Ovary (tissue), 7 donors: ENCODE measurements at regions not wholly inside any gene's neighbourhood (a gene's known extent, or its start where the extent isn't known, plus 50 kb on each side); places are given as distances from the start of the nearest gene placed in this dataset.

ENCODE experiments used
- DNase-seq, 5 donors: peaks; one replicate each; pipeline ENCODE4 v3.0.0-alpha.2; 2019 to 2020
- H3K27ac ChIP-seq, 2 donors: fragments of 200-600 bp; one replicate each; pipeline versions ENCODE4 v1.5.1 to v1.8.0; 2019 to 2022
- H3K27me3 ChIP-seq: fragments of 200-600 bp; one replicate; pipeline ENCODE4 v1.8.0; 2022
- H3K36me3 ChIP-seq: fragments of 200-600 bp; sonication (generic); one replicate; pipeline ENCODE4 v1.5.1; 2019
- H3K4me1 ChIP-seq: one replicate; pipeline ENCODE4 v1.8.1; 2013; ENCODE audit warnings: mild to moderate bottlenecking, moderate library complexity; ENCODE audit not compliant: insufficient read depth
- H3K4me3 ChIP-seq: fragments of 200-600 bp; sonication (generic); one replicate; pipeline ENCODE4 v1.5.1; 2017
- H3K9me3 ChIP-seq, 2 donors: fragments of 200-600 bp in 1 of 2; sonication (generic) in 1 of 2; one replicate each; pipeline versions ENCODE4 v1.5.1 to v1.8.1; 2013 to 2019; ENCODE audit warnings: mild to moderate bottlenecking in 1 of 2, moderate library complexity in 1 of 2
- CTCF ChIP-seq, 3 donors: fragments of 450-650 bp in 2 of 3; fragments of 200-600 bp in 1 of 3; IDR thresholded peaks; one replicate each; pipeline versions ENCODE4 v1.5.1 to v1.8.0; 2016 to 2022; ENCODE audit warnings: antibody characterized with exemption in 3 of 3, mild to moderate bottlenecking in 1 of 3
- EP300 ChIP-seq: sonication (generic); formaldehyde crosslinking; IDR thresholded peaks from one replicate; pipeline ENCODE4 v1.6.1; 2017; ENCODE audit warnings: antibody characterized with exemption
- POLR2A ChIP-seq: fragments of 450-650 bp; IDR thresholded peaks from one replicate; pipeline ENCODE4 v1.6.1; 2017; ENCODE audit warnings: antibody characterized with exemption, mild to moderate bottlenecking, moderate library complexity
- WGBS, 3 donors: extraction: QIAGEN DNeasy Blood & Tissue Kit in 1 of 3; methylation state at CpG; one replicate each; pipeline versions ENCODE4 v1.1.5 to v1.1.7; 2013 to 2017; 5-methylcytosine and 5-hydroxymethylcytosine counted together
- intact Hi-C, 4 donors: fragments of 100-400 bp; cut with DNase I; formaldehyde crosslinking; loops; one replicate each; pipeline versions ENCODE4 v1.11.0 to v1.15.1; 2022 to 2023
- donor health status: DM: no; HTN: no; CAD: no; lungs with moderate emphysema.
- donor health status: DM: no; HTN: no; CAD: no.
- donor health status: Bipolar disorder and iron deficiency.
- donor health status: DM: no; HTN: no; CAD: no.
- donor health status: DM: yes; HTN: yes; CAD: no.

- no peak overlapping the region for H3K27ac ChIP-seq
- intact Hi-C loops, result no loop called here
- no peak for DNase-seq
- no peaks in the 10 kb centered on the region for H3K27me3 ChIP-seq
- H3K4me3 ChIP-seq, result no peak overlapping the region
- TF ChIP-seq POLR2A (no peak), CTCF (IDR thresholded peaks at IDR 0.05) (no peak), EP300 (no peak)
- no peaks in the 10 kb centered on the region for H3K36me3 ChIP-seq
- no peaks in the 10 kb centered on the region for H3K9me3 ChIP-seq
- no peaks in the 10 kb centered on the region for H3K4me1 ChIP-seq
These were observed 700.1 kb upstream of the ANKRD30A start for GRCh38 chr10:36425131-36425797.

- Histone ChIP-seq H3K4me1 (no peaks in the 10 kb centered on the region), H3K27me3 (no peaks in the 10 kb centered on the region), H3K9me3 (no peaks in the 10 kb centered on the region), H3K36me3 (no peaks in the 10 kb centered on the region), H3K4me3 (no peak overlapping the region), H3K27ac (no peak overlapping the region)
- no peak for DNase-seq
- TF ChIP-seq POLR2A (no peak), EP300 (no peak), CTCF (IDR thresholded peaks at IDR 0.05) (no peak)
- 45 to 60% (median 50%) methylated on average over 2 of the region's 2 CpGs for WGBS, 3 donors
- intact Hi-C loops, result no loop called here
These were observed 700.9 kb upstream of the ANKRD30A start for GRCh38 chr10:36424502-36424901.

GRCh38 chr10:36423821-36424248 lies 701.6 kb upstream of the ANKRD30A start:
- H3K27ac ChIP-seq, result no peak overlapping the region
- H3K9me3 ChIP-seq, result no peaks in the 10 kb centered on the region
- no peak overlapping the region for H3K4me3 ChIP-seq
- DNase-seq, result no peak
- no peaks in the 10 kb centered on the region for H3K36me3 ChIP-seq
- intact Hi-C loops, result no loop called here
- no peaks in the 10 kb centered on the region for H3K4me1 ChIP-seq
- H3K27me3 ChIP-seq, result no peaks in the 10 kb centered on the region
- 28 to 37% (median 33%) methylated on average over 3 of the region's 3 CpGs for WGBS, 3 donors
- TF ChIP-seq CTCF (IDR thresholded peaks at IDR 0.05), result no peak
- no peak for TF ChIP-seq EP300
- no peak for TF ChIP-seq POLR2A

GRCh38 chr10:36421992-36422391 lies 703.4 kb upstream of the ANKRD30A start:
- TF ChIP-seq POLR2A, result no peak
- no peak for TF ChIP-seq CTCF (IDR thresholded peaks at IDR 0.05)
- no peak for TF ChIP-seq EP300
- Histone ChIP-seq H3K4me1 (no peaks in the 10 kb centered on the region), H3K27ac (no peak overlapping the region), H3K4me3 (no peak overlapping the region), H3K27me3 (no peaks in the 10 kb centered on the region), H3K9me3 (no peaks in the 10 kb centered on the region), H3K36me3 (no peaks in the 10 kb centered on the region)
- intact Hi-C loops, result no loop called here
- DNase-seq, result no peak
